Activated CD4-positive, alpha-beta memory T cell treated with anti-CD3 and anti-CD28 coated beads for 36 hours (primary cell): ENCODE measurements at regions not wholly inside any gene's neighbourhood (a gene's known extent, or its start where the extent isn't known, plus 50 kb on each side); places are given as distances from the start of the nearest gene placed in this dataset.
"Not testable (repeated sequence)": the region's sequence is repeated elsewhere in the genome, so short reads cannot be mapped to it uniquely, and the experiment has no call there.

Experiments
- CTCF ChIA-PET: fragments of 350-600 bp; sonication (Branson Sonifier 250); formaldehyde crosslinking; loops from one replicate; lab custom pipeline; 2021; ENCODE audit warnings: antibody characterized with exemption, inconsistent platforms; lab: Charles Lee
- POLR2A ChIA-PET: fragments of 350-600 bp; sonication (Branson Sonifier 250); formaldehyde crosslinking; loops from one replicate; lab custom pipeline; 2021; ENCODE audit warnings: antibody characterized with exemption; lab: Charles Lee
- DNase-seq: peaks from one replicate; pipeline ENCODE4 v3.0.0-alpha.2; 2020
- H3K27ac Mint-ChIP-seq: one replicate; pipeline ENCODE4 v1.8.0; 2021; ENCODE audit warnings: mixed read lengths
- H3K27me3 Mint-ChIP-seq: one replicate; pipeline ENCODE4 v1.8.0; 2021; ENCODE audit warnings: mixed read lengths
- H3K36me3 Mint-ChIP-seq: one replicate; pipeline ENCODE4 v1.8.0; 2021; ENCODE audit warnings: mixed read lengths
- H3K4me1 Mint-ChIP-seq: one replicate; pipeline ENCODE4 v1.8.0; 2021; ENCODE audit warnings: low read depth, mixed read lengths
- H3K4me3 Mint-ChIP-seq: one replicate; pipeline ENCODE4 v1.8.0; 2021; ENCODE audit warnings: mild to moderate bottlenecking, mixed read lengths
- H3K9me3 Mint-ChIP-seq: one replicate; pipeline ENCODE4 v1.8.0; 2021; ENCODE audit warnings: mixed read lengths
- intact Hi-C: fragments of 100-400 bp; cut with micrococcal nuclease; formaldehyde crosslinking; loops from one replicate; pipeline ENCODE4 v1.15.1; 2023

DNA sequence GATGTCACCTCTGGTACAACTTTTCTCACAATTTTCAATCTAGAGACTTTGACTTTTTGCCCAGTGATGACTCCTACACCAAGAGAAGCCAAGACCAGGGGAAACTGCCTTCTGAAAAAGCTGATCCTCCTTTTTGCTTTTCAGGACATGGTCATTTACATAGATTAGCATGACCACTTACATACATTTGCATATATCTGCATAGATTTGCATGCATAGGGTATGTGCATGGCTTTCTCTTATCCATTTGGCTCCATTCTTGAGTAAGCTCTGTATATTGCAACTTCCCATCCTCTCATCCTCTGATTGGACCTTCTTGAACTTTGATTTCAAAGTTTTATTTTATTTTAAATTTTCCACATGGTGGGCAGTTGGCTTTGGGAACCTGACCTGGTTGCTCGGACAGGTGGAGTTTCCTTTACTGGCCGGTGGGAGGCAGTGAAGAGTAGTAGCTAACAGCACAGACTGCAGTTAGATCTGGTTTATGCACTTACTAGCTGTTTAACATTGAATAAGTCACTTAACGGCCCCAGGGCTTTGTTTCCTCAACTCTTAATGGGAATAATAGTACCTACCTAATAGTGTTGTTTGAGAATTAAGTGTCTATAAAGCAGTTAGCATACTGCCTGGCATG lies 92.9 kb downstream of the GPR139 start:
- Mint-ChIP-seq H3K36me3 (no peaks in the 10 kb centered on the region), H3K27me3 (peaks cover 7% of the 10 kb centered on the region), H3K27ac (no peak overlapping the region), H3K4me1 (no peaks in the 10 kb centered on the region), H3K9me3 (no peaks in the 10 kb centered on the region), H3K4me3 (no peak overlapping the region)
- POLR2A ChIA-PET, result no interaction called here
- intact Hi-C loops, result no loop called here
- CTCF ChIA-PET, result interaction anchor here (0.6 to 1.5 kb wide), 5 partner anchors 8 to 599 kb away, joined by 3 read pairs; no protein-coding TSS in a partner anchor
- no peak for DNase-seq

DNA sequence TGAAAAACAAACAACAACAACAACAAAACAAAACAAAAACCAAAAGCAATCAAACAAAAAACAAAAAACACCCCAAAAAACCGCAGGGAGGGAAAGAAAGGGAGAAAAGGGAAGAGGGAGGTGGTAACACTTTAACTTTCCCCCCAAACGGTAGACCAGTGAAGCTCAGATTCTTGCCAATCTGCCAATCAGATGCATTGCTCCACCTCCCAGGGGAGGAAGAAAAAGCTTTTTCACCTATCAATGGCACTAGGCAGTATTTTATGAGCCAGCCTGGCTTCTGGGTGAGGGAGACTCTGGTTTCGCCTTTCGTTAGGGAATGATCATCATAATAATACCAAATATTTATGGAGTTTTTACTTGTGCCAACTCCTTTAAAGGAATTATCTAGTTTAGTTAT lies 94.1 kb downstream of the GPR139 start:
- DNase-seq, result no peak
- Mint-ChIP-seq H3K36me3 (no peaks in the 10 kb centered on the region), H3K9me3 (no peaks in the 10 kb centered on the region), H3K4me3 (no peak overlapping the region), H3K27ac (no peak overlapping the region), H3K27me3 (peaks cover 7% of the 10 kb centered on the region), H3K4me1 (no peaks in the 10 kb centered on the region)
- intact Hi-C loops, result no loop called here
- ChIA-PET POLR2A (no interaction called here), CTCF (no interaction called here)

DNA sequence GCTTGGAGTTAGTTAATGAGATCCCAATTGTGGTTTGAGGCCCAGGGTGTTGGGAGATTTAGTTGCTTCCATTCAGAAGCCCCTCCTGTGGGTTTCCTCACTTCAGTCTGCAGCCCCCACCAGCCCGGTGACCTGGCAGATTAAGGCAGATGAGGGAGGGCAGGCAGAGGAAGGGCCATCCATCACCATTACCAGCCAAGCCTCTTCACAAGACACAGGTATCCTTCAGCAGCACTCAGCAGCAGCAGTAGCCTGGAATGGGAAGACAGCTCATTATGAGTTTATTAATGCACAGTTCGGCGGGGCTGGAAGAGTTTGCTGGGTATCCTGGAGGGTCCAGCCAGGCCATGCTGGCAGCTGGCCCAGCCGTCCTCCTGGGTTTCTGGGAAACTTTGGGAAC lies 90.0 kb upstream of the GPRC5B start:
- Mint-ChIP-seq H3K27me3 (peaks cover 11% of the 10 kb centered on the region), H3K27ac (no peak overlapping the region), H3K4me3 (no peak overlapping the region), H3K4me1 (no peaks in the 10 kb centered on the region), H3K36me3 (no peaks in the 10 kb centered on the region), H3K9me3 (no peaks in the 10 kb centered on the region)
- intact Hi-C loops, result no loop called here
- ChIA-PET POLR2A (no interaction called here), CTCF (interaction anchor here (0.6 kb wide), 1 partner anchor 795 kb away, joined by 3 read pairs; no protein-coding TSS in a partner anchor)
- DNase-seq, result no peak

DNA sequence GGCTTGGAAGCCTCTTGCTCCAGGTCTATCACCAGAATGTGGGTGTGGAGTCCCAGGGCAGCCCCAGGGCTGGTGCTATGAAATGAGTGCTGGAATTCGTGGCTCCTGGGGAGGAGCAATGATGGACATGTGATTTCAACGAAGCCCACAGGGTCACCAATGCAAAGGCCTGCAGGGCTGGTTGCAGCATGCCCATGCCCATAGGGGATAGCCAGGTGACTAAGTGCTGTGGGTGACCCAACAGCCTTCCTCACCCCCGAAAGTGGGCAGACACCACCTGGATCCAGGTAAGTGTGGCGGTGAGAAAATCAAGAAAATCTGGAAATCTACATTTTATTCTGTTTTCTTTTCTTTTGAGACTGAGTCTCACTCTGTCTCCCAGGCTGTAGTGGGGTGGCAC lies 87.5 kb upstream of the GPRC5B start:
- ChIA-PET CTCF (interaction anchor here (0.7 kb wide), 1 partner anchor 9 kb away, joined by 3 read pairs; no protein-coding TSS in a partner anchor), POLR2A (no interaction called here)
- intact Hi-C loops, result no loop called here
- no peaks in the 10 kb centered on the region for H3K4me1 Mint-ChIP-seq
- no peaks in the 10 kb centered on the region for H3K9me3 Mint-ChIP-seq
- no peaks in the 10 kb centered on the region for H3K36me3 Mint-ChIP-seq
- peaks cover 9% of the 10 kb centered on the region for H3K27me3 Mint-ChIP-seq
- no peak overlapping the region for H3K4me3 Mint-ChIP-seq
- DNase-seq, result no peak
- H3K27ac Mint-ChIP-seq, result no peak overlapping the region

DNA sequence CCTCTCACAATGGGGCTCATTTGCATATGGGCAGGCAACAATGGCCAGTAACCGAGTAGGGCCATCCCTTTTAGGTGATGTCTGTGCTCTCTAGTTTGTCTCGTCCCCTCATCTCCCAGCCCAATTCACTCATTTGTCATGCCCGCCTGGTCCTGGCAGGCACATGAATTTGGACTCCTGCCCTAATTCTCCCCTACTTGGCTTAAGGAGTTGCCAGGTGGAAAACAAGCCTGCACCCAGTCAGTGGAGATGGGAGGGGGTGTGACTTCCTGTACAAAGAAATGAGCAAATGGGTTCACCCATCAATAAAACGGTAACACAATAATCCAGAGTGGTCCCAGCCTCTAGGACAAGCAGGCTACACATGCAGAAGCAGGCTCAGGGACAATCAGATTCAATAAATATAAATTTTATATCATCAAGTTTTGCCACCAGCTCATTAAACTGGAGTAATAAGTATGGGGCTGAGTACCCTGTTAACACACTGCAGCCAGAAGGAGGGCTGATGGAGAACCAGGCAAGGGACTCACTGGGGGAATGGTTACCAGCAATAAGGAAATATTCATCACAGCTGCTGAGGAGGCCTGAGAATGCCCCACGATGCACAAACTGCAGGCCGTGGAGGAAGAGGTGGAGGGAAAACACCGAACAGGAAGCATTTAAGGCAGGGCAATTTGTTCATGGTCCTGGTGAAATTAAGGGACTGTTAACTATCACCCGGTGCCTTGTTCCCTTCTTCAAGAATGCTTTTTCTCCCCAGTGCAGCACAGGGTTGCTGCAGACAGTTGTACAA lies 84.4 kb upstream of the GPRC5B start:
- Mint-ChIP-seq H3K9me3 (no peaks in the 10 kb centered on the region), H3K27ac (no peak overlapping the region), H3K4me1 (no peaks in the 10 kb centered on the region), H3K4me3 (no peak overlapping the region), H3K36me3 (no peaks in the 10 kb centered on the region), H3K27me3 (peaks cover 8% of the 10 kb centered on the region)
- no peak for DNase-seq
- ChIA-PET CTCF (no interaction called here), POLR2A (no interaction called here)
- intact Hi-C loops, result no loop called here

DNA sequence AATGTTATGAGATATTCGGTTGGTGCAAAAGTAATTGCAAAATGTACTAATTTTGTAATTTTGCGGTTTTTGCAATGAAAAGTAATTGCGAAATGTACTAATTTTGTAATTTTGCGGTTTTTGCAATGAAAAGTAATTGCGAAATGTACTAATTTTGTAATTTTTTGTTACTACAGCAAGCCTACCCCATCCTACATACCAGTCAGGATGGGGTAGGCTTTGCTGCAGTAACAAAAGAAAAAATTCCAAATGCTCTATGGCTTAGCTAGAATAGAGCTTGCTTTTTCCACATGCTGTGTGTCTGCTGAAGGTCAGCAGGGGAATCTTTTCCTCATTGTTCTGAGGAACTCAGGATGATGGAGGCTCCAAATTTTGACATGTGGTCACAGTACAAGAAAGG lies 83.3 kb upstream of the GPRC5B start:
- no peak for DNase-seq
- intact Hi-C loops, result no loop called here
- CTCF ChIA-PET, result no interaction called here

DNA sequence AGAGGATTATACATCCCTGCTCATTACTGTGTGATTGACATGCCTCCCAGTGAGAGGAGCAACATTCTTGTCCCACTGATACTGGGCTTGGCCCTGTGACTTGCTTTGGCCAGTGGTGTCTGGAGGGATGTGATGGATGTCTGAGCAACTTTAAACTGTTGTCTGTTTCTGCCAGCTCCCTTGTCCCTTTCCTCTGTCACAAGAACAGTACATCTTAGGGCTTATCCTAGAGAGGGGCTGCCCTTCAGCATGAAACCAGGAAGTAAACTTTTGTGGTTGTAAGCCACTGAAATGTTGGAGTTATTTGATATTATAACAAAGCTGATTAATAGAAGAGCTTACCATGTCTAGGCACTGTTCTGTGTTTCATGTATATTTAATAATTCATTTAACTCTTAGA lies 82.9 kb upstream of the GPRC5B start:
- ChIA-PET POLR2A (no interaction called here), CTCF (no interaction called here)
- no peak for DNase-seq
- H3K4me3 Mint-ChIP-seq, result no peak overlapping the region
- H3K27ac Mint-ChIP-seq, result no peak overlapping the region
- H3K36me3 Mint-ChIP-seq, result no peaks in the 10 kb centered on the region
- no peaks in the 10 kb centered on the region for H3K9me3 Mint-ChIP-seq
- intact Hi-C loops, result no loop called here
- H3K27me3 Mint-ChIP-seq, result peaks cover 8% of the 10 kb centered on the region
- no peaks in the 10 kb centered on the region for H3K4me1 Mint-ChIP-seq

More for the DNA sequence above, 83.3 kb upstream of the GPRC5B start:
- peaks cover 8% of the 10 kb centered on the region for H3K27me3 Mint-ChIP-seq
- H3K36me3 Mint-ChIP-seq, result no peaks in the 10 kb centered on the region
- no peaks in the 10 kb centered on the region for H3K9me3 Mint-ChIP-seq
- POLR2A ChIA-PET, result no interaction called here
- H3K4me1 Mint-ChIP-seq, result no peaks in the 10 kb centered on the region
- no peak overlapping the region for H3K27ac Mint-ChIP-seq
- H3K4me3 Mint-ChIP-seq, result no peak overlapping the region

DNA sequence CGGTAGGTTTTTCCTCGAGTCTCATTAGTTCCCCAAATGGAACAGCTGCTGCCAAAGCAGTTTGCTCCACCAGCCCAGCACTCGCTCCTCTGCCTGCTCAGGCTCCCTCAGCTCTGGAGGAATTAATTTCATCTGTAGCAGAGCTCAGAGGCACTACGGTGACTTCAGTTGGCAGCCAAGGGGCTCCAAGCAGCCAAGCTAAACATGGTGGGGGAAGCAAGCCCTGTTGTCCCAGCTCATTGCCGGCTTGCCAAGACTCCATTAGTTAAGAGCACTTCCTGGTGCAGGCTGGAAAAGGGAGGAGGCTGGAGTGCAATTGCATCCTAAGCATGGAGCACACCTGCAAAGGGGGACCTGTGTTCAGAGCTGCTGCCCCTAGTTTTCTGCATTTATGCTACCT lies 78.7 kb upstream of the GPRC5B start:
- peaks cover 5% of the 10 kb centered on the region for H3K27me3 Mint-ChIP-seq
- H3K4me1 Mint-ChIP-seq, result no peaks in the 10 kb centered on the region
- ChIA-PET CTCF (interaction anchor here (0.5 kb wide), 1 partner anchor 375 kb away, joined by 3 read pairs; no protein-coding TSS in a partner anchor), POLR2A (no interaction called here)
- DNase-seq, result no peak
- H3K36me3 Mint-ChIP-seq, result no peaks in the 10 kb centered on the region
- H3K9me3 Mint-ChIP-seq, result no peaks in the 10 kb centered on the region
- intact Hi-C loops, result no loop called here
- H3K27ac Mint-ChIP-seq, result no peak overlapping the region
- no peak overlapping the region for H3K4me3 Mint-ChIP-seq

DNA sequence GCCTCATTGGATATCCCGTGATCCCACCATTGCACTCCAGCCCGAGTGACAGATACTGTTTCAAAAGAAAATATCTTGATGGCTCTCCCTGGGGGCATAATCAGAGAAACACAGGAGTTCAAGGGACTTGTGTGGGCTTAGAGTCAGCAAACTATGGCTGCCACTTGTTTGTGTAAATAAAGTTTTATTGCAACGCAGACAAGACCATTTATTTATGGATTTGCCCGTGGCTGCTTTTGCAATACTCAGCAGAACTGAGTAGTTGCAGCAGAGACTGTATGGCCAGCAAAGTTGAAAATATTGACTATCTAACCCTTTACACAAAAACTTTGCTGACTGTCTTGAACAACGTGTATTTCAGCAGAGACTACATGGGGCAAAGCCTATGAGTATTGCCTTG lies 75.5 kb upstream of the GPRC5B start:
- CTCF ChIA-PET, result no interaction called here
- POLR2A ChIA-PET, result no interaction called here
- no peaks in the 10 kb centered on the region for H3K4me1 Mint-ChIP-seq
- H3K36me3 Mint-ChIP-seq, result no peaks in the 10 kb centered on the region
- H3K4me3 Mint-ChIP-seq, result no peak overlapping the region
- no peak overlapping the region for H3K27ac Mint-ChIP-seq
- intact Hi-C loops, result no loop called here
- DNase-seq, result no peak
- no peaks in the 10 kb centered on the region for H3K9me3 Mint-ChIP-seq
- H3K27me3 Mint-ChIP-seq, result peaks cover 2% of the 10 kb centered on the region

DNA sequence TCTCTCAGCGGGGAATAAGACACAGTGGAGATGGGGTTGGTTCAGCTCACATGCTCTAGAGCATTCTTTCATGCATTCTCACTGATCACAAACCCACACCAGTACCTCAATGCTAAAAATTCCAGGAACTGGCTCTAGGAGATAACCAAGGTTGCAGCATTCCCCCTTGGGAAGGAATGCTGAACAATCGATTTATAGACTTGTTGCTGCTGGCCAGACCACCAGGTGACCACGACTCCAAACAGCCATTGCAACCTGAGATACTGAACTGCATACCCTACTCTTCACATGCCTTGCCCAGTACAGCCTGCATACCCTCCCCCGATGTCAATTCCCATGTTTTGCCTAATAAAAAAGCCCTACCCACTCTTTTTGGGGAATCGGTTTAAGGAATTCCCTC lies 75.1 kb upstream of the GPRC5B start:
- CTCF ChIA-PET, result no interaction called here
- intact Hi-C loops, result no loop called here
- H3K4me1 Mint-ChIP-seq, result no peaks in the 10 kb centered on the region

DNA sequence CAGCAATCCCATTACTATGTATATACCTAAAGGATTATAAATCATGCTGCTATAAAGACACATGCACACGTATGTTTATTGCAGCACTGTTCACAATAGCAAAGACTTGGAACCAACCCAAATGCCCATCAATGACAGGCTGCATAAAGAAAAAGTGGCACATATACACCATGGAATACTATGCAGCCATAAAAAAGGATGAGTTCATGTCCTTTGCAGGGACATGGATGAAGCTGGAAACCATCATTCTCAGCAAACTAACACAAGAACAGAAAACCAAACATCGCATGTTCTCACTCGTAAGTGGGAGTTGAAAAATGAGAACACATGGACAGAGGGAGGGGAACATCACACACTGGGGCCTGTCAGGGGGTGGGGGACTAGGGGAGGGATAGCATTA lies 71.2 kb upstream of the GPRC5B start:
- H3K36me3 Mint-ChIP-seq, DNase-seq, intact Hi-C loops, H3K4me3 Mint-ChIP-seq, POLR2A ChIA-PET, H3K27me3 Mint-ChIP-seq, H3K27ac Mint-ChIP-seq, CTCF ChIA-PET, H3K4me1 Mint-ChIP-seq, H3K9me3 Mint-ChIP-seq: not testable (repeated sequence)

More for the DNA sequence above, 75.1 kb upstream of the GPRC5B start:
- POLR2A ChIA-PET, result no interaction called here
- H3K4me3 Mint-ChIP-seq, result no peak overlapping the region
- no peaks in the 10 kb centered on the region for H3K36me3 Mint-ChIP-seq
- DNase-seq, result no peak
- H3K27me3 Mint-ChIP-seq, result peaks cover 2% of the 10 kb centered on the region
- H3K9me3 Mint-ChIP-seq, result no peaks in the 10 kb centered on the region
- no peak overlapping the region for H3K27ac Mint-ChIP-seq

DNA sequence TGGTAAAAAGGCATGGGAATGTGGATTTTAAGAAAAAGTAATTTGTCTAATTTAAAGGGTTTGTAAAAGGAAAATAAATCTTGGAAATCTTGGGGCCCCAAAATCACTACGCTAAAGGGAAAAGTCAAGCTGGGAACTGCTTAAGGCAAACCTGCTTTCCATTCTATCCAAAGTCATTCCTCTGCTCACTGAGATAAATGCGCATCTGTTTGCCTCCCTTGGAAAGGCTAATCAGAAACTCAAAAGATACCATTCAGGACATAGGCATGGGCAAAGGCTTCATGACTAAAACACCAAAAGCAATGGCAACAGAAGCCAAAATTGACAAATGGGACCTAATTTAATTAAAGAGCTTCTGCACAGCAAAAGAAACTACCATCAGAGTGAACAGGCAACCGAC lies 70.4 kb upstream of the GPRC5B start:
- DNase-seq, POLR2A ChIA-PET, H3K4me1 Mint-ChIP-seq, H3K27me3 Mint-ChIP-seq, intact Hi-C loops, H3K9me3 Mint-ChIP-seq, CTCF ChIA-PET, H3K36me3 Mint-ChIP-seq, H3K4me3 Mint-ChIP-seq, H3K27ac Mint-ChIP-seq: not testable (repeated sequence)
